ENCODE measurements at regions not wholly inside any gene's neighbourhood (a gene's known extent, or its start where the extent isn't known, plus 50 kb on each side); places are given as distances from the start of the nearest gene placed in this dataset.

- in situ Hi-C loops (cut with HindIII; ENCODE audit: low pct_unique_long_range_greater_than_20kb, low sequenced_read_pairs): no loop called here
- no peak for DNase-seq (ENCODE audit: low read depth)
These were observed 166.7 kb downstream of the FAM43A start for GRCh38 chr3:194852345-194852744.

GRCh38 chr3:194852831-194853508, 167.3 kb downstream of the FAM43A start:
- in situ Hi-C loops (cut with HindIII; ENCODE audit: low pct_unique_long_range_greater_than_20kb, low sequenced_read_pairs): no loop called here

GRCh38 chr3:194854206-194854605, 168.5 kb downstream of the FAM43A start:
- in situ Hi-C loops (cut with HindIII; ENCODE audit: low pct_unique_long_range_greater_than_20kb, low sequenced_read_pairs): no loop called here
- no peak for DNase-seq (ENCODE audit: low read depth)

More at GRCh38 chr3:194852831-194853508, 167.3 kb downstream of the FAM43A start:
- no peak for DNase-seq (ENCODE audit: low read depth)

GRCh38 chr3:194854659-194855390, 169.1 kb downstream of the FAM43A start:
- in situ Hi-C loops (cut with HindIII; ENCODE audit: low pct_unique_long_range_greater_than_20kb, low sequenced_read_pairs): no loop called here
- no peak for DNase-seq (ENCODE audit: low read depth)

- in situ Hi-C loops (cut with HindIII; ENCODE audit: low pct_unique_long_range_greater_than_20kb, low sequenced_read_pairs): no loop called here
- DNase-seq (ENCODE audit: low read depth): no peak
These were observed 170.6 kb downstream of the FAM43A start for GRCh38 chr3:194856296-194856695.

- DNase-seq (ENCODE audit: low read depth): no peak
- in situ Hi-C loops (cut with HindIII; ENCODE audit: low pct_unique_long_range_greater_than_20kb, low sequenced_read_pairs): no loop called here
These were observed 171.9 kb downstream of the FAM43A start for GRCh38 chr3:194857469-194858113.

- in situ Hi-C loops (cut with HindIII; ENCODE audit: low pct_unique_long_range_greater_than_20kb, low sequenced_read_pairs): no loop called here
- no peak for DNase-seq (ENCODE audit: low read depth)
These were observed 172.7 kb downstream of the FAM43A start for GRCh38 chr3:194858382-194858781.

- DNase-seq (ENCODE audit: low read depth): no peak
- in situ Hi-C loops (cut with HindIII; ENCODE audit: low pct_unique_long_range_greater_than_20kb, low sequenced_read_pairs): no loop called here
These were observed 175.0 kb downstream of the FAM43A start for GRCh38 chr3:194860725-194861124.

GRCh38 chr3:194861375-194861774, 175.7 kb downstream of the FAM43A start:
- no peak for DNase-seq (ENCODE audit: low read depth)
- in situ Hi-C loops (cut with HindIII; ENCODE audit: low pct_unique_long_range_greater_than_20kb, low sequenced_read_pairs): no loop called here

GRCh38 chr3:194865061-194865460, 179.4 kb downstream of the FAM43A start:
- no peak for DNase-seq (ENCODE audit: low read depth)
- in situ Hi-C loops (cut with HindIII; ENCODE audit: low pct_unique_long_range_greater_than_20kb, low sequenced_read_pairs): no loop called here

GRCh38 chr3:194865615-194866014, 179.9 kb downstream of the FAM43A start:
- no peak for DNase-seq (ENCODE audit: low read depth)
- in situ Hi-C loops (cut with HindIII; ENCODE audit: low pct_unique_long_range_greater_than_20kb, low sequenced_read_pairs): no loop called here

- in situ Hi-C loops (cut with HindIII; ENCODE audit: low pct_unique_long_range_greater_than_20kb, low sequenced_read_pairs): no loop called here
These were observed 180.6 kb downstream of the FAM43A start for GRCh38 chr3:194866236-194866635.

GRCh38 chr3:194867270-194867983, 181.7 kb downstream of the FAM43A start:
- in situ Hi-C loops (cut with HindIII; ENCODE audit: low pct_unique_long_range_greater_than_20kb, low sequenced_read_pairs): no loop called here

More at GRCh38 chr3:194866236-194866635, 180.6 kb downstream of the FAM43A start:
- DNase-seq (ENCODE audit: low read depth): no peak

GRCh38 chr3:194868831-194869230, 183.1 kb downstream of the FAM43A start:
- in situ Hi-C loops (cut with HindIII; ENCODE audit: low pct_unique_long_range_greater_than_20kb, low sequenced_read_pairs): no loop called here
- no peak for DNase-seq (ENCODE audit: low read depth)

More at GRCh38 chr3:194867270-194867983, 181.7 kb downstream of the FAM43A start:
- DNase-seq (ENCODE audit: low read depth): no peak

- no peak for DNase-seq (ENCODE audit: low read depth)
These were observed 183.9 kb downstream of the FAM43A start for GRCh38 chr3:194869482-194870169.

GRCh38 chr3:194870394-194871110, 184.9 kb downstream of the FAM43A start:
- peak; percentile 25 for DNase-seq (ENCODE audit: low read depth)
- in situ Hi-C loops (cut with HindIII; ENCODE audit: low pct_unique_long_range_greater_than_20kb, low sequenced_read_pairs): no loop called here

More at GRCh38 chr3:194869482-194870169, 183.9 kb downstream of the FAM43A start:
- in situ Hi-C loops (cut with HindIII; ENCODE audit: low pct_unique_long_range_greater_than_20kb, low sequenced_read_pairs): no loop called here

- in situ Hi-C loops (cut with HindIII; ENCODE audit: low pct_unique_long_range_greater_than_20kb, low sequenced_read_pairs): no loop called here
These were observed 185.6 kb downstream of the FAM43A start for GRCh38 chr3:194871143-194871863.

More at GRCh38 chr3:194871143-194871863, 185.6 kb downstream of the FAM43A start:
- peak; percentile 61 for DNase-seq (ENCODE audit: low read depth)
